ENCODE measurements at regions not wholly inside any gene's neighbourhood (a gene's known extent, or its start where the extent isn't known, plus 50 kb on each side); places are given as distances from the start of the nearest gene placed in this dataset.

DNA sequence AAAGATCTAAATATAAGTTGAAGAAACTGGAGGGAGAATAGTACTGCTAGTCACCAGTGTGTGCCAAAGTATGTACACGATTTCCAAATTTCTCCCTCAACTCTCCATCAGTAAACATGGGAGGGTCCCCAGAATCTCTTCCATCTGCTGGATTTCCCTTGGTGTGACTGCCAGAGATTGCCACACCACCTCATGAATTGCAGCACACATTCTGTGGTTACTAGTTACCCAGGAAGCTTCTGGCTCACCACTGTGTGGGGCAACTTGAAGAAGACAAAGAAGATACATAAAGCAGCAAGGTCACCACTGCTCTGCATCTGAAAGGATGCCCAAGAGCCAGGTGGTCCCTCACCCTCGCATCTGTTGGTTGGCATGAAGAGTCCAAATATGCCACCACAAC is 191.7 kb upstream of the ESRRG start:
- TF ChIP-seq YY1 (IDR thresholded peaks at IDR 0.05; ENCODE audit: low read depth) (no peak), MAX (IDR thresholded peaks at IDR 0.05) (no peak), EP300 (IDR thresholded peaks at IDR 0.05; ENCODE audit: borderline replicate concordance) (no peak), EGR1 (IDR thresholded peaks at IDR 0.05) (no peak), REST (IDR thresholded peaks at IDR 0.05; ENCODE audit: low read depth) (no peak), FOXM1 (IDR thresholded peaks at IDR 0.05; ENCODE audit: borderline replicate concordance, low read depth) (no peak), CREB1 (IDR thresholded peaks at IDR 0.05; ENCODE audit: low read depth) (no peak), TEAD4 (IDR thresholded peaks at IDR 0.05) (no peak), TAF1 (IDR thresholded peaks at IDR 0.05; ENCODE audit: low read depth) (no peak), RAD21 (IDR thresholded peaks at IDR 0.05; ENCODE audit: low read depth) (no peak)
- TF ChIP-seq, protein P1, sequence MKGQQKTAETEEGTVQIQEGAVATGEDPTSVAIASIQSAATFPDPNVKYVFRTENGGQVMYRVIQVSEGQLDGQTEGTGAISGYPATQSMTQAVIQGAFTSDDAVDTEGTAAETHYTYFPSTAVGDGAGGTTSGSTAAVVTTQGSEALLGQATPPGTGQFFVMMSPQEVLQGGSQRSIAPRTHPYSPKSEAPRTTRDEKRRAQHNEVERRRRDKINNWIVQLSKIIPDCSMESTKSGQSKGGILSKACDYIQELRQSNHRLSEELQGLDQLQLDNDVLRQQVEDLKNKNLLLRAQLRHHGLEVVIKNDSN (IDR thresholded peaks at IDR 0.05): no peak
